ENCODE measurements at regions not wholly inside any gene's neighbourhood (a gene's known extent, or its start where the extent isn't known, plus 50 kb on each side); places are given as distances from the start of the nearest gene placed in this dataset.

- no peak for FAIRE-seq
- ChIA-PET POLR2A (no interaction called here), CTCF (interaction anchor here (0.8 to 6.1 kb wide), 6 partner anchors 17 to 125 kb away, joined by 3 to 40 read pairs (median 4); no protein-coding TSS in a partner anchor)
Measured at GRCh38 chr5:135208555-135208902, 174.5 kb upstream of the PITX1 start.

GRCh38 chr5:135207866-135208265 lies 173.8 kb upstream of the PITX1 start:
- ChIA-PET CTCF (interaction anchor here (0.6 to 6.1 kb wide), 4 partner anchors 16 to 148 kb away, joined by 3 to 40 read pairs (median 4); no protein-coding TSS in a partner anchor), POLR2A (no interaction called here)
- no peak overlapping the region for H3K4me2 ChIP-seq
- DNase-seq (ENCODE audit: low read depth in 1 of 2, low spot score in 1 of 2), result no peak
- FAIRE-seq, result no peak
- no peak for ATAC-seq
- H3K4me3 ChIP-seq, result no peak overlapping the region
- H3K4me1 ChIP-seq, result peaks cover 19% of the 10 kb centered on the region
- no peak for TF ChIP-seq RNF2 (IDR thresholded peaks at IDR 0.05; ENCODE audit: borderline replicate concordance, low read depth)
- TF ChIP-seq PBX3 (IDR thresholded peaks at IDR 0.05), result no peak
- no peak for TF ChIP-seq HOXB5 (CRISPR knock-in tag; IDR thresholded peaks at IDR 0.05)
- TF ChIP-seq TP53 (CRISPR knock-in tag; IDR thresholded peaks at IDR 0.05), result no peak
- TF ChIP-seq ELK1 (IDR thresholded peaks at IDR 0.05; ENCODE audit: low read depth, low read length), result no peak
- no peak for TF ChIP-seq REST (IDR thresholded peaks at IDR 0.05)
- TF ChIP-seq TFCP2L1 (CRISPR knock-in tag; IDR thresholded peaks at IDR 0.05), result no peak
- peak overlapping the region in 1 of 2 experiments; percentile 83; a peak in 4 of 6 replicates for H3K27ac ChIP-seq
- peaks cover 15% of the 10 kb centered on the region for H3K9me3 ChIP-seq
- 76% methylated on average over 6 of the region's 6 CpGs for WGBS (ENCODE audit: missing lambda C conversion rate)

More at GRCh38 chr5:135208555-135208902, 174.5 kb upstream of the PITX1 start:
- H3K4me3 ChIP-seq, result no peak overlapping the region
- DNase-seq (ENCODE audit: low read depth in 1 of 2, low spot score in 1 of 2) (no peak), ATAC-seq (peak in 1 of 2 experiments; percentile 22; a peak in 1 of 6 replicates)
- H3K4me2 ChIP-seq, result peak overlapping the region; percentile 44
- H3K4me1 ChIP-seq, result peaks cover 19% of the 10 kb centered on the region
- peaks cover 9% of the 10 kb centered on the region for H3K9me3 ChIP-seq
- H3K27ac ChIP-seq, result peak overlapping the region; percentile 62 to 83; a peak in 4 of 6 replicates
- no peak for TF ChIP-seq GATA3 (IDR thresholded peaks at IDR 0.05; ENCODE audit: borderline replicate concordance)
- TF ChIP-seq FOSL2 (IDR thresholded peaks at IDR 0.05), result no peak
- peak; percentile 59 for TF ChIP-seq FOSL2 (CRISPR knock-in tag; IDR thresholded peaks at IDR 0.05)
- 52% methylated on average over 2 of the region's 2 CpGs for WGBS (ENCODE audit: missing lambda C conversion rate)

- no peak for ATAC-seq
- CTCF ChIA-PET, result interaction anchor here (6.1 kb wide), 1 partner anchor 15 kb away, joined by 40 read pairs; no protein-coding TSS in a partner anchor
- no peak for FAIRE-seq
- 87% methylated on average over 3 of the region's 3 CpGs for WGBS (ENCODE audit: missing lambda C conversion rate)
- Histone ChIP-seq H3K9me3 (peaks cover 25% of the 10 kb centered on the region), H3K4me3 (no peak overlapping the region), H3K27ac (0 out of 6 replicates have a peak overlapping the region, but pooled peaks of 1 of the 2 experiments have one; percentile 2), H3K4me1 (peaks cover 19% of the 10 kb centered on the region), H3K4me2 (no peak overlapping the region)
- no peak for DNase-seq (ENCODE audit: low read depth in 1 of 2, low spot score in 1 of 2)
- POLR2A ChIA-PET, result no interaction called here
- TF ChIP-seq CHD2 (IDR thresholded peaks at IDR 0.05; ENCODE audit: low read length, partially characterized antibody) (no peak), TFCP2L1 (CRISPR knock-in tag; IDR thresholded peaks at IDR 0.05) (no peak), ZFP36 (IDR thresholded peaks at IDR 0.05; ENCODE audit: borderline replicate concordance, partially characterized antibody) (no peak), MAZ (IDR thresholded peaks at IDR 0.05; ENCODE audit: borderline replicate concordance, low read depth, low read length) (no peak), CHD4 (IDR thresholded peaks at IDR 0.05; ENCODE audit: borderline replicate concordance) (no peak), ELK1 (IDR thresholded peaks at IDR 0.05; ENCODE audit: low read depth, low read length) (no peak), CTCF (IDR thresholded peaks at IDR 0.05) (no peak), EHF (CRISPR knock-in tag; IDR thresholded peaks at IDR 0.05) (no peak), CBX2 (IDR thresholded peaks at IDR 0.05; ENCODE audit: borderline replicate concordance, low read depth) (no peak), MYC (IDR thresholded peaks at IDR 0.05; ENCODE audit: borderline replicate concordance, low read length) (no peak)
Measured at GRCh38 chr5:135206862-135207261, 172.8 kb upstream of the PITX1 start.

Measured in A549 (cell line).